HG02885 (cell line): ENCODE measurements at regions not wholly inside any gene's neighbourhood (a gene's known extent, or its start where the extent isn't known, plus 50 kb on each side); places are given as distances from the start of the nearest gene placed in this dataset.
"Not testable (repeated sequence)": the region's sequence is repeated elsewhere in the genome, so short reads cannot be mapped to it uniquely, and the experiment has no call there.

Experiments used
- ATAC-seq: cut with Tn5 transposase; IDR thresholded peaks from one replicate; pipeline ENCODE4 v1.9.1; 2021; ENCODE audit warnings: mild to moderate bottlenecking; ENCODE audit not compliant: unreplicated experiment, poor library complexity

GRCh38 chr14:83297361-83297760 lies 1763.7 kb upstream of the SEL1L start:
- no peak for ATAC-seq

- ATAC-seq = not testable (repeated sequence)
These were observed 1764.4 kb upstream of the SEL1L start for GRCh38 chr14:83298016-83298415.

GRCh38 chr14:83300476-83301064 lies 1766.9 kb upstream of the SEL1L start:
- ATAC-seq = peak; percentile 75

GRCh38 chr14:83301791-83302190 lies 1768.1 kb upstream of the SEL1L start:
- no peak for ATAC-seq

GRCh38 chr14:83309211-83309610 lies 1775.6 kb upstream of the SEL1L start:
- ATAC-seq = no peak

GRCh38 chr14:83309833-83310232 lies 1776.2 kb upstream of the SEL1L start:
- no peak for ATAC-seq

- no peak for ATAC-seq
These were observed 1778.9 kb upstream of the SEL1L start for GRCh38 chr14:83312511-83312910.

GRCh38 chr14:83314764-83315163 lies 1781.1 kb upstream of the SEL1L start:
- no peak for ATAC-seq

- no peak for ATAC-seq
These were observed 1782.7 kb upstream of the SEL1L start for GRCh38 chr14:83316356-83316755.

GRCh38 chr14:83320837-83321236 lies 1787.2 kb upstream of the SEL1L start:
- no peak for ATAC-seq

GRCh38 chr14:83331513-83331912 lies 1797.9 kb upstream of the SEL1L start:
- ATAC-seq = no peak

- no peak for ATAC-seq
These were observed 1808.9 kb upstream of the SEL1L start for GRCh38 chr14:83342590-83342989.

- no peak for ATAC-seq
These were observed 1814.2 kb upstream of the SEL1L start for GRCh38 chr14:83347874-83348273.

- no peak for ATAC-seq
These were observed 1822.0 kb upstream of the SEL1L start for GRCh38 chr14:83355609-83356008.

- ATAC-seq = no peak
These were observed 1822.4 kb upstream of the SEL1L start for GRCh38 chr14:83356080-83356479.

- ATAC-seq = no peak
These were observed 1838.6 kb upstream of the SEL1L start for GRCh38 chr14:83372271-83372670.

GRCh38 chr14:83379436-83379835 lies 1845.8 kb upstream of the SEL1L start:
- ATAC-seq = no peak

- ATAC-seq = no peak
These were observed 1850.6 kb upstream of the SEL1L start for GRCh38 chr14:83384253-83384652.

- no peak for ATAC-seq
These were observed 1861.7 kb upstream of the SEL1L start for GRCh38 chr14:83395321-83395720.

GRCh38 chr14:83416476-83416875 lies 1882.8 kb upstream of the SEL1L start:
- ATAC-seq = no peak

- ATAC-seq = no peak
These were observed 1885.8 kb upstream of the SEL1L start for GRCh38 chr14:83419420-83419819.

GRCh38 chr14:83421711-83422110 lies 1888.1 kb upstream of the SEL1L start:
- no peak for ATAC-seq

- no peak for ATAC-seq
These were observed 1891.5 kb upstream of the SEL1L start for GRCh38 chr14:83425138-83425537.
